ENCODE measurements at regions not wholly inside any gene's neighbourhood (a gene's known extent, or its start where the extent isn't known, plus 50 kb on each side); places are given as distances from the start of the nearest gene placed in this dataset.

DNA sequence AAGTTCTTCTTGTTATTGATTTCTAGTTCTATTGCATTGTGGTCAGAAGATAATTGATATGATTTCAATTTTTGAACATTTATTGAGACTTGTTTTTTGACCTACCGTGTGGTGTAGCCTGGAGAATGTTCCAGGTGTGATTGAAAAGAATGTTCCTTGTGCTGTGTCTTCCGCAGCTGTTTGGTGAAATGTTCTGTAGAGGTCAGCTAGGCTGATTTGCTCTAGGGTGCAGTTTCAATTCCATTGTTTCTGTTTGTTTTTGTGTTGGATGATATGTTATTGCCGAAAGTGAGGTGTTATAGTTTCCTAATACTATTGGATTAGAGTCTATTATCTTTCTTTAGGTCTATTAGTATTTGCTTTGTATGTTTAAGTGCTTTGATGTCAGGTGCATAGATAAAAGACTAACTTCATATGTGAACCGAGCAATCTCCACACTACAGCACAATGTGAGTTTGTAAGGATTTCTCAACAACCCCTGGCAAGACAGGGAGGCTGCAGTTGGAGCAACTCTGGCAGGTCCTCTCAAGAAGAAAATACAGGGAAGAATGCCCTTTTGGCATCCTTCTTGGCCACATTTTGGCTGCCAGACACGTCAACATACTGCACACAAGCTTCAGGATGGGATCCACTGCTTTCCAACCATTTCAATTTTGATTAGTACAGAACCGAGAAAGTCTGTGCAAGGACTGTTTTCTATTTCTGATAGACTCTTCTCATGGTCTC is 320.7 kb downstream of the RNF144B start:
- Histone ChIP-seq H2AFZ (ENCODE audit: low read length) (no peak overlapping the region), H3F3A (ENCODE audit: insufficient read depth, low read length) (no peaks in the 10 kb centered on the region), H3K9ac (ENCODE audit: low read length) (no peak overlapping the region), H3K36me3 (replicated peaks; ENCODE audit: insufficient read depth, low read length) (no peaks in the 10 kb centered on the region), H4K20me1 (ENCODE audit: insufficient read depth, low read length) (no peaks in the 10 kb centered on the region), H3K4me2 (ENCODE audit: low read depth, low read length) (peak overlapping the region; percentile 24; the same call in 1 of the 2 replicates), H3K79me2 (ENCODE audit: low read length) (no peaks in the 10 kb centered on the region), H3K9me2 (replicated peaks; ENCODE audit: insufficient read depth, low read length) (no peaks in the 10 kb centered on the region), H3K27ac (ENCODE audit: low read length) (peak overlapping the region; percentile 16; the same call in 1 of the 2 replicates), H3K4me1 (ENCODE audit: low read length) (no peaks in the 10 kb centered on the region), H3K4me3 (ENCODE audit: low read length) (peak overlapping the region; percentile 1; the same call in 1 of the 2 replicates), H3K27me3 (replicated peaks; ENCODE audit: insufficient read depth, low read length) (no peaks in the 10 kb centered on the region), H3K9me3 (replicated peaks; ENCODE audit: insufficient read depth, low read length) (no peaks in the 10 kb centered on the region)
- no peak for DNase-seq
- TF ChIP-seq, protein P1, sequence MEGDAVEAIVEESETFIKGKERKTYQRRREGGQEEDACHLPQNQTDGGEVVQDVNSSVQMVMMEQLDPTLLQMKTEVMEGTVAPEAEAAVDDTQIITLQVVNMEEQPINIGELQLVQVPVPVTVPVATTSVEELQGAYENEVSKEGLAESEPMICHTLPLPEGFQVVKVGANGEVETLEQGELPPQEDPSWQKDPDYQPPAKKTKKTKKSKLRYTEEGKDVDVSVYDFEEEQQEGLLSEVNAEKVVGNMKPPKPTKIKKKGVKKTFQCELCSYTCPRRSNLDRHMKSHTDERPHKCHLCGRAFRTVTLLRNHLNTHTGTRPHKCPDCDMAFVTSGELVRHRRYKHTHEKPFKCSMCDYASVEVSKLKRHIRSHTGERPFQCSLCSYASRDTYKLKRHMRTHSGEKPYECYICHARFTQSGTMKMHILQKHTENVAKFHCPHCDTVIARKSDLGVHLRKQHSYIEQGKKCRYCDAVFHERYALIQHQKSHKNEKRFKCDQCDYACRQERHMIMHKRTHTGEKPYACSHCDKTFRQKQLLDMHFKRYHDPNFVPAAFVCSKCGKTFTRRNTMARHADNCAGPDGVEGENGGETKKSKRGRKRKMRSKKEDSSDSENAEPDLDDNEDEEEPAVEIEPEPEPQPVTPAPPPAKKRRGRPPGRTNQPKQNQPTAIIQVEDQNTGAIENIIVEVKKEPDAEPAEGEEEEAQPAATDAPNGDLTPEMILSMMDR (IDR thresholded peaks at IDR 0.05; ENCODE audit: low read length), result no peak
- TF ChIP-seq EZH2phosphoT487 (IDR thresholded peaks at IDR 0.05; ENCODE audit: low read length), result no peak
- no peak for TF ChIP-seq EZH2 (optimal IDR thresholded peaks at IDR 0.05; ENCODE audit: low read depth, low read length)

DNA sequence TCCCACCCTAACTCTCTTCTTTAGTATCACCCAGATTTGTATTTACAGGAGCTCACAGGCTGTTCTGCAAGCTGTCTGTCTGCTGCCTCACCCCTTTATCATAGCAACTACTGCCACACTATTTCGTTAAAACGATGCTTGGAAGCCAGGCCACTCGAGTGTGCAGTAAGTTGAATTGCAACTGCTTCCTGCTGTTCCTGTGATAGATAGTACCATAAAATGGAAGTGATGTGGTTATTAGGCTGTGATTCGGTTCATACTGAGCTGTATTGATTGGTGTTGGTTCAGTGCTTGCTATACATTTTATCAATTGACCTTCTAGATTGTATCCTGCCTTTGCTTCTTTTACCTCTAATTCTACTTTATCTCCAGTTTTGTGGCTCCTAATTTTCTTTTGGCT is 325.4 kb downstream of the RNF144B start:
- no peak for DNase-seq
- H3F3A ChIP-seq (ENCODE audit: insufficient read depth, low read length), result no peaks in the 10 kb centered on the region
- H3K36me3 ChIP-seq (replicated peaks; ENCODE audit: insufficient read depth, low read length), result no peaks in the 10 kb centered on the region
- no peak for TF ChIP-seq EZH2phosphoT487 (IDR thresholded peaks at IDR 0.05; ENCODE audit: low read length)
- TF ChIP-seq, protein P1 (IDR thresholded peaks at IDR 0.05; ENCODE audit: low read length), result no peak
- no peak for TF ChIP-seq EZH2 (optimal IDR thresholded peaks at IDR 0.05; ENCODE audit: low read depth, low read length)
- H2AFZ ChIP-seq (ENCODE audit: low read length), result no peak overlapping the region
- no peak overlapping the region for H3K27ac ChIP-seq (ENCODE audit: low read length)
- H3K27me3 ChIP-seq (replicated peaks; ENCODE audit: insufficient read depth, low read length), result no peaks in the 10 kb centered on the region
- H3K4me1 ChIP-seq (ENCODE audit: low read length), result no peaks in the 10 kb centered on the region
- H4K20me1 ChIP-seq (ENCODE audit: insufficient read depth, low read length), result no peaks in the 10 kb centered on the region
- no peaks in the 10 kb centered on the region for H3K9me3 ChIP-seq (replicated peaks; ENCODE audit: insufficient read depth, low read length)
- H3K9me2 ChIP-seq (replicated peaks; ENCODE audit: insufficient read depth, low read length), result no peaks in the 10 kb centered on the region
- H3K4me2 ChIP-seq (ENCODE audit: low read depth, low read length), result no peak overlapping the region
- H3K9ac ChIP-seq (ENCODE audit: low read length), result no peak overlapping the region
- H3K4me3 ChIP-seq (ENCODE audit: low read length), result no peak overlapping the region
- H3K79me2 ChIP-seq (ENCODE audit: low read length), result no peaks in the 10 kb centered on the region

DNA sequence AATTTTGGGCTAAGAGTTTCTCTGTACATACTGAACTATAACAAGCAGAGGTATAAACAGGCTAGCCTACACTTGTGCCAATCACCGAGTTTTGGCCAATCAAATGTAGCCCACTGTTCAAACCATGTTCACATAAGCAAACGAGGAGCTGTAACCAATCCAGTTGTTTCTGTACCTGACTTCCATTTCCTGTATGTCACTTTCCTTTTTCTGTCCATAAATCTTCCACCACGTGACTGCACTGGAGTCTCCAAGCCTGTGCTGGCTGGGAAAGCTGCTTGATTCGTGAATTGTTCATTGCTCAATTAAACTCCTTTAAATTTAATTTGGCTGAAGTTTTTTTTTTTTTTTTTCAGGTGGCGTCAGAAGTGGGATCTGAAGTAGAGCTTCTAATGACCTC is 332.9 kb downstream of the RNF144B start:
- Histone ChIP-seq H3K9ac (ENCODE audit: low read length) (no peak overlapping the region), H2AFZ (ENCODE audit: low read length) (no peak overlapping the region), H4K20me1 (ENCODE audit: insufficient read depth, low read length) (no peaks in the 10 kb centered on the region), H3K4me2 (ENCODE audit: low read depth, low read length) (no peak overlapping the region), H3K4me3 (ENCODE audit: low read length) (no peak overlapping the region), H3K9me2 (replicated peaks; ENCODE audit: insufficient read depth, low read length) (no peaks in the 10 kb centered on the region), H3K4me1 (ENCODE audit: low read length) (no peaks in the 10 kb centered on the region), H3K9me3 (replicated peaks; ENCODE audit: insufficient read depth, low read length) (no peaks in the 10 kb centered on the region), H3K27me3 (replicated peaks; ENCODE audit: insufficient read depth, low read length) (no peaks in the 10 kb centered on the region), H3K36me3 (replicated peaks; ENCODE audit: insufficient read depth, low read length) (no peaks in the 10 kb centered on the region), H3F3A (ENCODE audit: insufficient read depth, low read length) (no peaks in the 10 kb centered on the region), H3K27ac (ENCODE audit: low read length) (no peak overlapping the region), H3K79me2 (ENCODE audit: low read length) (no peaks in the 10 kb centered on the region)
- DNase-seq, result no peak
- TF ChIP-seq EZH2 (optimal IDR thresholded peaks at IDR 0.05; ENCODE audit: low read depth, low read length) (no peak), EZH2phosphoT487 (IDR thresholded peaks at IDR 0.05; ENCODE audit: low read length) (no peak)
- TF ChIP-seq, protein P1 (IDR thresholded peaks at IDR 0.05; ENCODE audit: low read length), result no peak

Data from MM.1S (cell line).